Gastrocnemius medialis (tissue), 4 donors: ENCODE measurements at regions not wholly inside any gene's neighbourhood (a gene's known extent, or its start where the extent isn't known, plus 50 kb on each side); places are given as distances from the start of the nearest gene placed in this dataset.

Source experiments
- POLR2A ChIP-seq, 2 donors: fragments of 450-650 bp; IDR thresholded peaks; one replicate each; pipeline ENCODE4 v1.6.1; 2017; ENCODE audit warnings: antibody characterized with exemption in 2 of 2, mild to moderate bottlenecking in 2 of 2, moderate library complexity in 2 of 2
- TF ChIP-seq, protein P1 (sequence below), 5 experiments: fragments of 450-650 bp in 3 of 5; fragments of 200-600 bp in 2 of 5; sonication (generic) in 2 of 5; IDR thresholded peaks in 4 of 5; conservative IDR thresholded peaks in 1 of 5; 1 replicate in 4 of 5; 2 replicates in 1 of 5; pipeline ENCODE4 v1.5.1; 2016 to 2019; ENCODE audit warnings: antibody characterized with exemption in 5 of 5, mild to moderate bottlenecking in 3 of 5, moderate library complexity in 3 of 5

DNA sequence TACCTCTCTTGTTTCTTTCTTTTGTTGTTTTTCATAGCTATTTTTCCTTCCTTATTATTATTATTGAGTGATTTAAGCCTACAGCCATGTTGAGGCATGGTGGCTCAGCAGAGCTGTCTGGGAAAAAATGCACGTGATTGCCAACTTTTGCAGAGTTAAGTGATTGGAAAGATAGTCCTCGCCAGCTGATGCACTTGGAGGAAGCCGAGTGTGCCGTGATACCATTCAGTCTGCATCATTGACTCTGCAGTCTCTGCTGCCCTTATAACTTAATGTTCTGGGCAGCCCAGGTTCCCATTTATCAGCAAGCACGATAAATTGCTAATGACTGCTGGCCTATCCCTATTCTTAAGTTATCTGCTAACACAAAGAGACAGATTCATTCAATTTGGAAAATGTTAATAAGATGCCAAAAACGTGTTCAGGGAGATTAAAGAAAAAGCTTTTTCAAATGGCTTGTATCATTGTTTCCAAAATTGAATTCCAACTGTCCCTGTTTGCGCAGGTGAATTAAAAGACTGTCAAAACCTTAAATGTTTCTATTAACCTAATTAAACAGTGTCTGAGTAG, 232.9 kb upstream of the NPY start:
- TF ChIP-seq, protein P1, sequence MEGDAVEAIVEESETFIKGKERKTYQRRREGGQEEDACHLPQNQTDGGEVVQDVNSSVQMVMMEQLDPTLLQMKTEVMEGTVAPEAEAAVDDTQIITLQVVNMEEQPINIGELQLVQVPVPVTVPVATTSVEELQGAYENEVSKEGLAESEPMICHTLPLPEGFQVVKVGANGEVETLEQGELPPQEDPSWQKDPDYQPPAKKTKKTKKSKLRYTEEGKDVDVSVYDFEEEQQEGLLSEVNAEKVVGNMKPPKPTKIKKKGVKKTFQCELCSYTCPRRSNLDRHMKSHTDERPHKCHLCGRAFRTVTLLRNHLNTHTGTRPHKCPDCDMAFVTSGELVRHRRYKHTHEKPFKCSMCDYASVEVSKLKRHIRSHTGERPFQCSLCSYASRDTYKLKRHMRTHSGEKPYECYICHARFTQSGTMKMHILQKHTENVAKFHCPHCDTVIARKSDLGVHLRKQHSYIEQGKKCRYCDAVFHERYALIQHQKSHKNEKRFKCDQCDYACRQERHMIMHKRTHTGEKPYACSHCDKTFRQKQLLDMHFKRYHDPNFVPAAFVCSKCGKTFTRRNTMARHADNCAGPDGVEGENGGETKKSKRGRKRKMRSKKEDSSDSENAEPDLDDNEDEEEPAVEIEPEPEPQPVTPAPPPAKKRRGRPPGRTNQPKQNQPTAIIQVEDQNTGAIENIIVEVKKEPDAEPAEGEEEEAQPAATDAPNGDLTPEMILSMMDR (IDR thresholded peaks at IDR 0.05 in 4 of 5, conservative IDR thresholded peaks at IDR 0.05 in 1 of 5): no peak
- no peak for TF ChIP-seq POLR2A (IDR thresholded peaks at IDR 0.05)
